K562 (cell line): ENCODE measurements at regions not wholly inside any gene's neighbourhood (a gene's known extent, or its start where the extent isn't known, plus 50 kb on each side); places are given as distances from the start of the nearest gene placed in this dataset.

Experiments used
- ATAC-seq: fragments of 200-7000 bp; cut with Tn5 transposase; 3 replicates; pipeline ENCODE4 v1.9.1; 2020; ENCODE audit warnings: moderate library complexity
- BruUV-seq: library from RNA; stranded (reverse); fragments of 400-500 nt; replicated peaks from 2 replicates; lab custom pipeline; 2021; lab: Mats Ljungman, UMichigan
- CTCF ChIA-PET: fragments of 300-600 bp; formaldehyde crosslinking; extraction: SDS; loops from one replicate; lab custom pipeline; 2021; ENCODE audit warnings: low intra/inter-chr PET ratio; lab: Yijun Ruan, JAX
- POLR2A ChIA-PET: fragments of 300-600, 350-650 bp; sonication (Branson Sonifier 250); formaldehyde crosslinking; extraction: SDS; loops from one replicate; lab custom pipeline; 2021; ENCODE audit warnings: antibody characterized with exemption, inconsistent platforms; lab: Yijun Ruan, JAX
- DNase-seq, 4 experiments: peaks; one replicate each; pipeline versions ENCODE4 v3.0.0 to v3.0.0-alpha.2; 2011 to 2018; ENCODE audit warnings: low spot score in 3 of 4, mixed read lengths in 3 of 4; ENCODE audit errors: extremely low read depth in 1 of 4
- FAIRE-seq: peaks from 2 replicates; lab custom pipeline; 2011; peaks lifted over from hg19 to GRCh38; lab: Jason Lieb, UNC
- H2AFZ ChIP-seq: 2 replicates; pipeline ENCODE4 v1.6.0; 2011; ENCODE audit warnings: low read depth, low read length, control low read depth, inconsistent platforms
- H3K27ac ChIP-seq: fragments of 200-600 bp; 3 replicates; pipeline ENCODE4 v1.8.0; 2011; ENCODE audit warnings: low read depth, mild to moderate bottlenecking, control low read depth, inconsistent platforms, low read length, moderate library complexity, mixed read lengths; ENCODE audit errors: extremely low read depth
- H3K27me3 ChIP-seq, 2 experiments: fragments of 300-600 bp in 1 of 2; 2 replicates in 1 of 2; 3 replicates in 1 of 2; pipeline versions ENCODE4 v1.6.0 to v1.8.0; 2011; ENCODE audit warnings: inconsistent platforms in 2 of 2, low read length in 2 of 2, mild to moderate bottlenecking in 1 of 2, mixed read lengths in 1 of 2, moderate library complexity in 1 of 2; ENCODE audit not compliant: control insufficient read depth in 2 of 2, insufficient read depth in 2 of 2
- H3K36me3 ChIP-seq: fragments of 300-600 bp; 3 replicates; pipeline ENCODE4 v1.8.0; 2011; ENCODE audit warnings: mild to moderate bottlenecking, low read length, inconsistent platforms; ENCODE audit not compliant: control insufficient read depth, insufficient read depth
- H3K4me1 ChIP-seq, 2 experiments: fragments of 200-600 bp in 1 of 2; replicated peaks in 1 of 2; 2 replicates in 1 of 2; 3 replicates in 1 of 2; pipeline versions ENCODE4 v1.5.1 to v1.8.0; 2011; ENCODE audit warnings: inconsistent platforms in 2 of 2, low read length in 2 of 2, mild to moderate bottlenecking in 1 of 2, mixed read lengths in 1 of 2, moderate library complexity in 1 of 2; ENCODE audit not compliant: control insufficient read depth in 2 of 2, insufficient read depth in 2 of 2
- H3K4me2 ChIP-seq: 2 replicates; pipeline ENCODE4 v1.6.1; 2011; ENCODE audit warnings: low read length, control low read depth, inconsistent platforms, mixed read lengths; ENCODE audit not compliant: insufficient read depth
- H3K4me3 ChIP-seq: fragments of 200-600 bp; sonication (generic), shearing (Covaris generic); 2 replicates; pipeline ENCODE4 v1.5.1; 2016; ENCODE audit warnings: control low read depth, inconsistent platforms
- H3K79me2 ChIP-seq: fragments of 200-600 bp; 3 replicates; pipeline ENCODE4 v1.8.0; 2011; ENCODE audit warnings: low read length, inconsistent platforms; ENCODE audit not compliant: control insufficient read depth, insufficient read depth
- H3K9ac ChIP-seq, 2 experiments: 2 replicates each; pipeline versions ENCODE4 v1.6.0 to v1.6.1; 2011; ENCODE audit warnings: low read depth in 2 of 2, low read length in 2 of 2, control low read depth in 1 of 2, inconsistent platforms in 1 of 2, mild to moderate bottlenecking in 1 of 2, mixed read lengths in 1 of 2; ENCODE audit not compliant: insufficient read depth in 1 of 2
- H3K9me1 ChIP-seq: one replicate; pipeline ENCODE4 v1.6.0; 2011; ENCODE audit warnings: inconsistent platforms, mild to moderate bottlenecking, low read length, moderate library complexity; ENCODE audit not compliant: control insufficient read depth, insufficient read depth
- H3K9me3 ChIP-seq: replicated peaks from 2 replicates; pipeline ENCODE4 v1.5.1; 2011; ENCODE audit warnings: low read depth, low read length, inconsistent platforms; ENCODE audit not compliant: control insufficient read depth, insufficient read depth
- H4K20me1 ChIP-seq: replicated peaks from 2 replicates; pipeline ENCODE4 v1.6.1; 2011; ENCODE audit warnings: low read length, inconsistent platforms, mixed read lengths; ENCODE audit not compliant: control insufficient read depth, insufficient read depth
- ARNT ChIP-seq, 2 experiments: fragments of 450-650 bp; IDR thresholded peaks; 2 replicates each; pipeline ENCODE4 v1.6.1; 2016; ENCODE audit warnings: mild to moderate bottlenecking in 1 of 2
- CBFB ChIP-seq: sonication (generic); formaldehyde crosslinking; IDR thresholded peaks from 2 replicates; pipeline ENCODE4 v1.4.0; 2020; ENCODE audit warnings: mild to moderate bottlenecking, missing genetic modification reagents
- DNMT1 ChIP-seq: fragments of 450-650 bp; IDR thresholded peaks from 2 replicates; pipeline ENCODE4 v1.6.1; 2016; ENCODE audit warnings: antibody characterized with exemption, mild to moderate bottlenecking
- EHMT2 ChIP-seq: fragments of 450-650 bp; IDR thresholded peaks from 2 replicates; pipeline ENCODE4 v1.6.1; 2018; ENCODE audit warnings: antibody characterized with exemption
- EZH2 ChIP-seq: IDR thresholded peaks from 2 replicates; pipeline ENCODE4 v1.6.1; 2012; ENCODE audit warnings: low read depth, mild to moderate bottlenecking, inconsistent platforms, low read length, borderline replicate concordance
- KDM5B ChIP-seq: fragments of 200-600 bp; sonication (generic); IDR thresholded peaks from 2 replicates; pipeline ENCODE4 v1.6.1; 2012; ENCODE audit warnings: low read depth, mild to moderate bottlenecking, moderate library complexity, low read length, control low read depth, inconsistent platforms; ENCODE audit not compliant: insufficient replicate concordance
- LCOR ChIP-seq: sonication (generic); formaldehyde crosslinking; IDR thresholded peaks from 2 replicates; pipeline ENCODE4 v1.8.0; 2022; ENCODE audit warnings: mild to moderate bottlenecking, missing genetic modification reagents
- NR0B1 ChIP-seq: fragments of 450-650 bp; IDR thresholded peaks from one replicate; pipeline ENCODE4 v1.6.1; 2018; ENCODE audit warnings: mild to moderate bottlenecking, moderate library complexity; ENCODE audit not compliant: partially characterized antibody
- PRPF4 ChIP-seq: fragments of 200-400 bp; formaldehyde crosslinking; IDR thresholded peaks from one replicate; pipeline ENCODE4 v1.6.1; 2017; ENCODE audit warnings: low read length, low read depth, mild to moderate bottlenecking; ENCODE audit not compliant: insufficient read depth, poor library complexity, severe bottlenecking
- SIN3B ChIP-seq: fragments of 450-650 bp; IDR thresholded peaks from 2 replicates; pipeline ENCODE4 v1.6.1; 2017; ENCODE audit warnings: low read depth, mild to moderate bottlenecking, moderate library complexity
- ZKSCAN1 ChIP-seq: fragments of 150-350 bp; IDR thresholded peaks from 2 replicates; pipeline ENCODE4 v1.6.1; 2016; ENCODE audit warnings: low read depth, low read length
- ZNF12 ChIP-seq: sonication (generic); formaldehyde crosslinking; IDR thresholded peaks from 2 replicates; pipeline ENCODE4 v1.4.0; 2020; ENCODE audit warnings: mild to moderate bottlenecking, missing genetic modification reagents
- ZNF551 ChIP-seq: fragments of 250-450 bp; sonication (Bioruptor Pico); IDR thresholded peaks from 2 replicates; pipeline ENCODE4 v1.5.0; 2021; ENCODE audit warnings: mild to moderate bottlenecking, moderate library complexity
- ZNF561 ChIP-seq: fragments of 450-650 bp; formaldehyde crosslinking; conservative IDR thresholded peaks from 2 replicates; pipeline ENCODE4 v1.4.0; 2020; ENCODE audit warnings: mild to moderate bottlenecking, moderate library complexity
- ZNF764 ChIP-seq: fragments of 250-450 bp; sonication (Bioruptor Pico); IDR thresholded peaks from 2 replicates; pipeline ENCODE4 v1.4.0; 2020; ENCODE audit warnings: low read depth, mild to moderate bottlenecking, moderate library complexity
- ZNF77 ChIP-seq: fragments of 250-450 bp; sonication (Bioruptor Pico); IDR thresholded peaks from 2 replicates; pipeline ENCODE4 v1.5.0; 2020
- WGBS: fragments of 100-300 bp; shearing (Covaris generic); methylation state at CpG from one replicate; pipeline ENCODE4 v1.1.6; 2016; ENCODE audit warnings: low coverage, mixed read lengths; ENCODE audit not compliant: insufficient coverage; ENCODE audit errors: missing lambda C conversion rate; 5-methylcytosine and 5-hydroxymethylcytosine counted together
- in situ Hi-C: fragments of 300-500 bp; cut with MboI; formaldehyde crosslinking; loops from 4 replicates; pipeline ENCODE4 v1.15.0; 2018; ENCODE audit warnings: inconsistent platforms, mixed read lengths
- intact Hi-C: fragments of 100-400 bp; cut with micrococcal nuclease; formaldehyde crosslinking; loops from 2 replicates; pipeline ENCODE4 v1.14.2; 2022
- TF ChIP-seq, protein P1 (sequence below): sonication (generic); formaldehyde crosslinking; IDR thresholded peaks from 2 replicates; pipeline ENCODE4 v1.8.0; 2022; ENCODE audit warnings: mild to moderate bottlenecking, missing genetic modification reagents

GRCh38 chr5:58200451-58200850 is 259.4 kb downstream of the PLK2 start:
- Histone ChIP-seq H3K4me2 (no peak overlapping the region), H3K9me1 (no peaks in the 10 kb centered on the region), H3K9me3 (no peaks in the 10 kb centered on the region), H3K27me3 (no peaks in the 10 kb centered on the region), H3K4me3 (no peak overlapping the region), H3K36me3 (no peaks in the 10 kb centered on the region), H3K4me1 (no peaks in the 10 kb centered on the region), H3K27ac (no peak overlapping the region), H3K79me2 (no peaks in the 10 kb centered on the region), H3K9ac (no peak overlapping the region), H2AFZ (no peak overlapping the region), H4K20me1 (no peaks in the 10 kb centered on the region)
- in situ Hi-C loops = no loop called here
- no peak for TF ChIP-seq ZNF551 (CRISPR knock-in tag)
- no peak for TF ChIP-seq EHMT2
- TF ChIP-seq ZNF764 (CRISPR knock-in tag) = no peak
- no peak for TF ChIP-seq ZNF77 (CRISPR knock-in tag)
- TF ChIP-seq PRPF4 = no peak
- TF ChIP-seq DNMT1 = no peak
- TF ChIP-seq CBFB (CRISPR knock-in tag) = no peak
- no peak for TF ChIP-seq LCOR
- no peak for TF ChIP-seq ZNF561
- ChIA-PET CTCF (no interaction called here), POLR2A (no interaction called here)
- intact Hi-C loops = no loop called here
- no TSS peak for BruUV-seq
- DNase-seq (no peak), FAIRE-seq (no peak), ATAC-seq (no peak)
- WGBS = 9% methylated on average over 1 of the region's 1 CpG

GRCh38 chr5:58199087-58199486 is 260.8 kb downstream of the PLK2 start:
- BruUV-seq = no TSS peak
- Histone ChIP-seq H4K20me1 (no peaks in the 10 kb centered on the region), H3K4me2 (no peak overlapping the region), H3K36me3 (no peaks in the 10 kb centered on the region), H3K4me3 (no peak overlapping the region), H3K9me1 (no peaks in the 10 kb centered on the region), H3K9me3 (no peaks in the 10 kb centered on the region), H3K79me2 (no peaks in the 10 kb centered on the region), H3K4me1 (no peaks in the 10 kb centered on the region), H3K27me3 (no peaks in the 10 kb centered on the region), H3K9ac (no peak overlapping the region), H3K27ac (no peak overlapping the region), H2AFZ (no peak overlapping the region)
- ATAC-seq = no peak
- DNase-seq = no peak
- ChIA-PET POLR2A (no interaction called here), CTCF (no interaction called here)
- intact Hi-C loops (no loop called here), in situ Hi-C loops (no loop called here)
- TF ChIP-seq, protein P1, sequence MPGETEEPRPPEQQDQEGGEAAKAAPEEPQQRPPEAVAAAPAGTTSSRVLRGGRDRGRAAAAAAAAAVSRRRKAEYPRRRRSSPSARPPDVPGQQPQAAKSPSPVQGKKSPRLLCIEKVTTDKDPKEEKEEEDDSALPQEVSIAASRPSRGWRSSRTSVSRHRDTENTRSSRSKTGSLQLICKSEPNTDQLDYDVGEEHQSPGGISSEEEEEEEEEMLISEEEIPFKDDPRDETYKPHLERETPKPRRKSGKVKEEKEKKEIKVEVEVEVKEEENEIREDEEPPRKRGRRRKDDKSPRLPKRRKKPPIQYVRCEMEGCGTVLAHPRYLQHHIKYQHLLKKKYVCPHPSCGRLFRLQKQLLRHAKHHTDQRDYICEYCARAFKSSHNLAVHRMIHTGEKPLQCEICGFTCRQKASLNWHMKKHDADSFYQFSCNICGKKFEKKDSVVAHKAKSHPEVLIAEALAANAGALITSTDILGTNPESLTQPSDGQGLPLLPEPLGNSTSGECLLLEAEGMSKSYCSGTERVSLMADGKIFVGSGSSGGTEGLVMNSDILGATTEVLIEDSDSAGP = no peak
- TF ChIP-seq ZKSCAN1 (no peak), ZNF12 (CRISPR knock-in tag) (no peak), KDM5B (no peak), ARNT (IDR thresholded peaks at IDR 0.05) (no peak), EZH2 (no peak), SIN3B (no peak), NR0B1 (no peak)
- FAIRE-seq = no peak
- 10% methylated on average over 2 of the region's 2 CpGs for WGBS
